ENCODE measurements at regions not wholly inside any gene's neighbourhood (a gene's known extent, or its start where the extent isn't known, plus 50 kb on each side); places are given as distances from the start of the nearest gene placed in this dataset.
"Not testable (repeated sequence)": the region's sequence is repeated elsewhere in the genome, so short reads cannot be mapped to it uniquely, and the experiment has no call there.

- DNase-seq: no peak
Measured at GRCh38 chr9:80679916-80680315, 1009.4 kb downstream of the TLE1 start.

GRCh38 chr9:80678906-80679305 lies 1010.4 kb downstream of the TLE1 start:
- no peak for DNase-seq

- DNase-seq: no peak
Measured at GRCh38 chr9:80673496-80673895, 1015.9 kb downstream of the TLE1 start.

- DNase-seq: no peak
Measured at GRCh38 chr9:80665479-80665878, 1023.9 kb downstream of the TLE1 start.

GRCh38 chr9:80664327-80665210 lies 1024.8 kb downstream of the TLE1 start:
- no peak for DNase-seq

GRCh38 chr9:80659751-80660150 lies 1029.6 kb downstream of the TLE1 start:
- DNase-seq: not testable (repeated sequence)

- no peak for DNase-seq
Measured at GRCh38 chr9:80651044-80651443, 1038.3 kb downstream of the TLE1 start.

- DNase-seq: no peak
Measured at GRCh38 chr9:80649496-80649895, 1039.9 kb downstream of the TLE1 start.

GRCh38 chr9:80649001-80649420 lies 1040.3 kb downstream of the TLE1 start:
- no peak for DNase-seq

GRCh38 chr9:80648336-80648735 lies 1041.0 kb downstream of the TLE1 start:
- no peak for DNase-seq

GRCh38 chr9:80646211-80646610 lies 1043.1 kb downstream of the TLE1 start:
- DNase-seq: no peak

- no peak for DNase-seq
Measured at GRCh38 chr9:80644044-80644443, 1045.3 kb downstream of the TLE1 start.

- no peak for DNase-seq
Measured at GRCh38 chr9:80635065-80635464, 1054.3 kb downstream of the TLE1 start.

GRCh38 chr9:80632041-80632440 lies 1057.3 kb downstream of the TLE1 start:
- no peak for DNase-seq

- DNase-seq: no peak
Measured at GRCh38 chr9:80622508-80622907, 1050.7 kb downstream of the TLE4 start.

- DNase-seq: no peak
Measured at GRCh38 chr9:80619356-80619755, 1047.6 kb downstream of the TLE4 start.

GRCh38 chr9:80615964-80616363 lies 1044.2 kb downstream of the TLE4 start:
- no peak for DNase-seq

GRCh38 chr9:80605793-80606192 lies 1034.0 kb downstream of the TLE4 start:
- DNase-seq: no peak

GRCh38 chr9:80605129-80605528 lies 1033.4 kb downstream of the TLE4 start:
- DNase-seq: no peak

- no peak for DNase-seq
Measured at GRCh38 chr9:80602291-80602690, 1030.5 kb downstream of the TLE4 start.

- no peak for DNase-seq
Measured at GRCh38 chr9:80596579-80596978, 1024.8 kb downstream of the TLE4 start.

- no peak for DNase-seq
Measured at GRCh38 chr9:80595192-80595591, 1023.4 kb downstream of the TLE4 start.

GRCh38 chr9:80592413-80592812 lies 1020.6 kb downstream of the TLE4 start:
- DNase-seq: no peak

GRCh38 chr9:80586786-80587330 lies 1015.1 kb downstream of the TLE4 start:
- DNase-seq: no peak

GRCh38 chr9:80571953-80572352 lies 1000.2 kb downstream of the TLE4 start:
- DNase-seq: no peak
